T47D (cell line): ENCODE measurements at regions not wholly inside any gene's neighbourhood (a gene's known extent, or its start where the extent isn't known, plus 50 kb on each side); places are given as distances from the start of the nearest gene placed in this dataset.

ENCODE experiments used
- DNase-seq, 2 experiments: peaks; one replicate each; pipeline versions ENCODE4 v3.0.0 to v3.0.0-alpha.2; 2011 to 2012; ENCODE audit warnings: low read depth in 1 of 2, low spot score in 1 of 2
- JUND ChIP-seq: IDR thresholded peaks from 2 replicates; pipeline ENCODE4 v1.6.1; 2012; ENCODE audit warnings: low read depth
- in situ Hi-C: cut with HindIII; loops from 2 replicates; pipeline ENCODE4 v1.10.0; 2016; ENCODE audit warnings: low sequenced_read_pairs, low pct_unique_long_range_greater_than_20kb

DNA sequence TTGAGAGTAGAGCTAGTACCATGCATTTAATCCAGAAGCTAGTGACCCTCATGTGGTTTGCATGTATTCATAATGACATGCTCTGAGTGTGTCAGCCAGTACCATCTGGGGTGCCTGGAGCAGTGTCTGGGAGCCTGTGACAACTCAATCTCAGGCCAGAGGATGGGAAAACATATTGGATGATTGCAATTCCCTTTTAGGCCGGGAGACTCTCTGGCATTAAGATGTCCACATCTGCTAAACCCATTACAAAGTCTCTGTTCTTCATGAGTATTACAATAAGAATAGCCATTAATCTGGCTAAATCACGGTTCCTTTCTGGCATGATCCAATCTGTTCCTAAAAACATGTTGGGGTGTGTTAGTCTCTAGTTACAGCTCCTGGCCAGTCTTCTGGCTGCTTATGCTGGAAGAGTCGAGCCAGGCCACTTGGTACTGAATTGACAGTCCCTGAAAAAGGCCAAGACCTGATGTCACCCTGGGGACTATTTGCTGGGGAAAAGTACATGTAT is 475.7 kb downstream of the ENC1 start:
- in situ Hi-C loops, result no loop called here
- no peak for DNase-seq

DNA sequence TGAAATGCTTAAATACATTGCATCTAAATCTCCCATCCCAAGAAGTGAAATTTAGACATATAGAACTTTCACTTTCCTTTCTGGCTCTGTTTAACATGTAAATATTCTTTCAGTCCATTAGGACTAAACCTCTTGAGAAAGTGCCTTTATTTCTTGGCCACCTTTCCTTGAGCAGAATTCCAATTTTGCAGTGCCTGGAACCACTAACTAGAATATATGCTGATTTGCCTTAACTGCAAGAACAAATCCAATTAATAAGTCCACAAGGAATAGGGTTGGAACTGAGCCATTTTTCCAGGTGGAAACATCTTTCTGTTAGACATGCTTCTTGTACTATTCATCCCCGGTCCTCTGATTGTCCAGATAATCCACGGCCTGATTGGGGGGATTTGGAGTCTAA is 478.0 kb downstream of the ENC1 start:
- TF ChIP-seq JUND, result no peak
- in situ Hi-C loops, result no loop called here
- DNase-seq, result no peak

More for the DNA sequence above, 475.7 kb downstream of the ENC1 start:
- no peak for TF ChIP-seq JUND

DNA sequence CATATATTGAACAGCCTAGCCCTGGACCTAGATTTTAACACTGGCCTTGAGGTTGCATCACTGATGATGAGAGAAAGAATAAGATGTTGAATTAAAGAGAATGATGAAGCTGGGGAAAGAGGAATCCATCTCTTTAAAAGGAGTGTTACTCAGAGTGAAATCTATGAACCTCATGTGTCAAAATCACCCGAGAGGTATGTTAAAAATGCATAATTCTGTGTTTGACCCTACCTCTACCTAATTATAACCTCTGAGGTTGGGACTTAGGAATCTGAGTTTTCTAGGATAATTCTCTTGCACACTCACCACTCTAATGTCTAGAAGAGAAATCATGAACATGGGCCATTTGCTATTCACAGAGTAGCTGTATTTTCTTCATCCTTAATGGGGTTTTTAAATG is 479.4 kb downstream of the ENC1 start:
- TF ChIP-seq JUND, result no peak
- DNase-seq, result no peak
- in situ Hi-C loops, result no loop called here

DNA sequence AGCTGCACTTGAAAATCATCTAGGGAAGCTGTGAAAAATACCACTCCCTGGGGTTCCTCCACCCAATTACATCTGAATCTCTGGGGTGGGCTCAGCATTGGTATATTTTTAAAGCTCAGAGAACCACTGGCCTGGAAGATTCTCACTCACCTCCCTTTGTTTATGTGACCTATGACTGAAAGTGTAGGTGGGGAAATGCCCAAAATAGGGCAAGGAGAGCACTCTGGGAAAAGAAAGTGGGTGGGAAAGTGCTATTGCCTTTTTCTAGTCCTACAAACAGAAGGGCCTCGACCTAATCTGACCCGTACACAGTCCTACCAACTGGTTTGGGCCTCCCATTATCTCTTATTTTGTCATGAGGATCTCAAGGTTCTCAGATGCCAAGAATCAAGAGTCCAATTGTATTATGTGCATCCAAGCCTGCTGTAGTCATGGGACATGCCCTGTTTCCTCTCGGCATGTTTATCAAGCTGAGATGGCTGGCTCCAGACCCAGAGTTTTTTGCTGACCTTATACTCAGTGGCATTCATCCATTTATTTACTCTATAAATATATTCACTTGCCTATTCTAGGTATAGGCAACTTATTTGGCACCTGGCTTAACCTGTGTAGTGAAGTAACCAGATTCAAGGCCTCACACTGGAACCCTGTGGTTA is 483.7 kb downstream of the ENC1 start:
- in situ Hi-C loops, result no loop called here
- no peak for DNase-seq

DNA sequence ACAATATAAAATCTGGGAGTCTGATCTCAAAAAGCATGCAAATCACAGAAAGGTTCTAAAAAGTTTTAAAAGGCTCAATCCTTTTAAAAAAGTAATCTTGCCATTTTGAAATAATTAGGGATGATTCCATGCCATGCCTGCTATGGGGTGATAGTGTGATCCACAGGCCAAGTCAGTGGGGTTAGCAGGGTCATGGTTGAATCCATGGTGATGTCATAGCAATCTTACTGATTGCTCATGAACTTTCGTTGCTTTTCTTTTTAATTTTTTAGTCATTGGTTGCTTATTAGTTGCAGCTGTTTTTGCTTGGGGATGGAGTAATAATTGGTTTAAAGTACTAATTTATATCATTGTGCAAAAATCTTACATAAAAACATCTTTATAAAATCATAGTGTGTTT is 485.0 kb downstream of the ENC1 start:
- TF ChIP-seq JUND, result no peak
- no peak for DNase-seq
- in situ Hi-C loops, result no loop called here

More for the DNA sequence above, 483.7 kb downstream of the ENC1 start:
- TF ChIP-seq JUND, result no peak

DNA sequence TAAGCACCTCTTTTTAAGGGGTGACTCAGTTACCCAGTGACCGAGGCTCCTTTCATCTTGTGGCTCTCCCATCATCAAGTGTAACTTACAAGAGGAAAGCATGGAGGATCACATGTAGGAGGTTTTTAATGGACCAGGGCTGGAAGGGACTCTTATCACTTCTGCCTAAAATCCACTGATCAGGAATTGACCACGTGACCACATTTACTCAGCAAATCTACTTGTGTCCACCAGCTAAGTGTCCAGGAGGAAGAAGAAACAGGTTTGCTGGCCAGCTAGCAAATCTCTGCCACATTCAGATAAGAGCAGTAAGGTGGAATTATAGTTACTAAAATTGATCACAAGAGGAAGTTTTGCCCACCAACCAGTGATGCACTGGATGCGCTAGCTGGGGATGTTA is 486.0 kb downstream of the ENC1 start:
- TF ChIP-seq JUND, result no peak
- DNase-seq, result no peak
- in situ Hi-C loops, result no loop called here

DNA sequence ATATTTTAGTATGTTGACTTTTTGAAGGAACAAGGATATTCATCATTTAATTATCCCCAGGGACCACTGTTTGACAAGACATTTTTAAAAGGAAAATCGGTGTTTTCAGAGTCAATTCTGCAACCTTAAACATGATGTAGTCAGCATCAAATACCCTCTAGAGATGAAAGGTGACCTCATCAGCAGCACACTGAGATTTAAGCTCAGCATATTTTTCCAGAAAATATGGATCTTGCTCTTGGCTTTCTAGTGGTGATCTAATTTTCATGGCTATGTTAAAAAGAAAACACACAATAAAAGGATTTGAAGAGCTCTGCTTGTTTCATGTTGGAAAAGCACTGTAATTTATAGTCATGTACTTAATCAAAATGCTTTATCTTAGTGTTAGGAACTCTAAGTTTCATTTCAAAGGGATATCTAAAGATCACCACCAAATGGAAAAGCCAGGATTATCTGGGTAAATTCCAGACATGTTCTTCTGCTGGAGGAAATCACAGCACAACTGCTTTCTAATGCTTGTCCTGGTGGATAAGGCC is 487.2 kb downstream of the ENC1 start:
- DNase-seq, result no peak
- in situ Hi-C loops, result no loop called here
- no peak for TF ChIP-seq JUND

DNA sequence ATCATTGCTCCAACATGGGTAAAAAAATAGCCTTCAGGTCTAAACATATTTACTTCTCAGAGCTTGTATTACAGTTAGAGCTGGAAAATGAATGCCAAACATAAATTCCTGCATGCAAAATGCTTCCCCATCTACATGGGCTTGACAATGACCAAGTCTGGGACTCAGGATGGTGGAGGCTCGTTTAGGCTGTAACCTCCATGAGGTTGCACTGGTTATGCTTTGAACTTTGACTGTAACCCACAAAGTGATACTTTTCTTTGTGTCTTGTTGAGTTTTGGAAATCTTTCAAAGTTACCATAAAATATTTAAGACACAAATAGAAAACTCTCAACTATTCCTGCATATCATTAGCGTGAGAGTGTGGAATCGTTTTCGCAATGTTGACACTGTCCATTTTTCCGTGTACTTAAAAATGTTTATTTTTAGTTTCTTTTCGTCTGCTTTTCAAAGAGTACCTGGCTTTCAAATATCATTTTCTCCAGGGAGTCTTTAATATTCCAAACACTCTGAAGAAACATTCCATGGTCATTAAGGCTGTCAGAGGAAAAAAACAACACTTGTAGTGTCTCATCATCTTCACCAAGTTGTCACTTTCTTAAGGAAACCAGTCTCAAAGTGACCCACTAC is 487.8 kb downstream of the ENC1 start:
- no peak for DNase-seq
- in situ Hi-C loops, result no loop called here
- no peak for TF ChIP-seq JUND

DNA sequence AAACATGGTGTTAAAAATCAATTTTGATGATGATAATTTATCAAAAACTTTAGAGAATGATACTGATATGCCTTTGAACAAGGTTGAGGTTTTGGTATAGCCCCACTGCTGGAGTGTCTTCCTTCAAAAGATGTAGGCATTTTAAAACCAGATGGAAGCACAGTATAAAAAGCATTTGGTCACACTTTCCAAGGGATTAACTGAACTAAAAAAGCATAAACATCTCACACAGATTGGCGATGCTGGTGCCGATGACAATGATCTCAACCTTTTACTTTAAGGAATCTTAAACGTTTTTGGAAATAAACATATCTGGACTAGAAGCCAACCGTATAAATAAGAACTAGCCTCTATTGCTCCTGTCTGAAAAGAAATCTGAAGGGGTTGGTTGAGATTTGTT is 488.4 kb downstream of the ENC1 start:
- in situ Hi-C loops, result no loop called here
- DNase-seq, result no peak
- no peak for TF ChIP-seq JUND

DNA sequence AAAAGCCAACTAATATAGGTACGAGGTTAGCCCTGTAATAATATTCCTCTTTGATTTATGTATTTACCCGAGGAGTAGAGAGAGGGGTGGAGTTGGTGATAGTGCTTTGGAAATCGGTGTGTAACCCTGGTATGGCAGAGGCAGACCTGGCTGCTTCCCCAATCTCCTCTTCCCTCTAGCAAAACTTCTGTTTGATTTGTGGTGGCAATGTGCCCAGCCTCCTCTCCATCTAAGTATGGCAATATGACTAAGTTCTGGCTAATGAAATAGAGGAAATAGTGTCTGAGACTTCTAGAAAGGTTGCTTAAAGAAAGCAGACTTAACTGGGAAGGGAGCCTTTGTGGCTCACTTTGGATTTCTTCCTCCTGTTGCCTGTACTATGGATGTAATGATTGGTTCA is 491.1 kb downstream of the ENC1 start:
- DNase-seq, result peak; percentile 9 to 24

DNA sequence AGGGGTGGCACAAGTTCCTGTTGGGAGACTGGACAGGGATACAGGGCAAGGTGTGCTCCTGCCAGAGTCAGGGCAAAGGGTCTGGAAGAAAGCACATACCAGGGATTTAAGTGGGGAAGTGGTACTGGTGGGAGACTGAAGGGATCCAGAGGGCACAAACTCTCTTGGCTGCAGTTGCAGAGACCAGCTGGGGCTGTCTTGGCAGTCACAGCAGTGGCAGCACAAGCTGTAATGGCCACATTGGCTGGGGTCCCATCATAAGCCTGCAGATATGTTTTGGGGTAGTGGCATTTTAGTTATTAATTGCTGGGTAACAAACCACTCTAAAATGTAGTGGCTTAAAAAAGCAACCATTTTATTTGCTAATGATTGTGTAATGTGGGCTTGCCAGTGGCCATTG is 492.2 kb downstream of the ENC1 start:
- DNase-seq, result no peak
- no peak for TF ChIP-seq JUND
- in situ Hi-C loops, result no loop called here

More for the DNA sequence above, 491.1 kb downstream of the ENC1 start:
- TF ChIP-seq JUND, result no peak
- in situ Hi-C loops, result no loop called here

DNA sequence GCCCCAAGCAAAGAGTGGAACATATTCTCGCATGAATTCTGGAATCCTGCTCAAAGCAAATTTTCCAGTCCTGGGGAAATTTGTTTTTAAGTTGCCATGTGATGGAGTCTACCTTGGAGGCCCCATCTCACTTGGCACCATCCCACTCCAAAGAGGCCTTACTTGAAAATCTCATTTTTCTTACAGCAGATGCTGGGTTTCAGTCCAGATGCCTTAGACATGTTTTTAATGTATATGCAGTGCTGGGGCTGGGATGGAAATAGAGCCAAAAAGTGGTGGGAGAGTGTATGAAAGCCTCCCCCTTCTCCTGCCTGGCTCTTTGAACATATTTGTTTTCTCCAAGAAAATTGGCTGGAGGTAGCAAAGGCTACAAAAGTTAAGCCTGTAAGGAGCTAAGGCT is 493.7 kb downstream of the ENC1 start:
- no peak for DNase-seq
- TF ChIP-seq JUND, result no peak
- in situ Hi-C loops, result no loop called here

DNA sequence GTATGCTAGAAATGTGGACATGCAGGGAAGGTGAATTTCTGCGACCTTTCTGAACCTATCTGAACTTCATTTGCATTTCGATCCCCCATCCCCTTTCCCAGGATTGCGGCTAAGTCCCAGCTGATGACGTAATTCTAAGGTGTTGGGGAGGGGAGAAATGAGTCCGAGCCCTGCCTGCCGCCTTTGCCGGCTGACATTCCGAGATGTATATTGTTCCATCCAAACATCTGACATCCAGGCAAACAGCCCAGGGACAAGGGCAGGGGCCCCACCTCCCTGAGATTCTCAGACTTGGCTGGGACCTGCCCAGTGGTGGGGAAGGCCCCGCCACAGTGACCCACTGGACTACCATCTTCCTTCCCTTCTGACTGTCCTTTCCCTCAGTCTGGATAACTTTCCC is 494.6 kb downstream of the ENC1 start:
- in situ Hi-C loops, result no loop called here
- DNase-seq, result no peak
- no peak for TF ChIP-seq JUND
